ENCODE measurements at regions not wholly inside any gene's neighbourhood (a gene's known extent, or its start where the extent isn't known, plus 50 kb on each side); places are given as distances from the start of the nearest gene placed in this dataset.

GRCh38 chr5:13331585-13331984 is 612.9 kb downstream of the DNAH5 start:
- H2BK12ac ChIP-seq (ENCODE audit: insufficient read length, low read depth, low read length) = no peak overlapping the region
- no peak overlapping the region for H3K4me2 ChIP-seq (ENCODE audit: insufficient read depth, insufficient read length, low read length)
- no peak overlapping the region for H2BK5ac ChIP-seq (ENCODE audit: insufficient read length, low read length)
- no peaks in the 10 kb centered on the region for H4K20me1 ChIP-seq (ENCODE audit: control insufficient read depth, insufficient read depth, insufficient read length)
- no peak overlapping the region for H2BK20ac ChIP-seq (ENCODE audit: low read depth, low read length, poor library complexity, severe bottlenecking)
- no peak overlapping the region for H4K8ac ChIP-seq (replicated peaks; ENCODE audit: insufficient read length, low read depth, low read length)
- H2BK120ac ChIP-seq (ENCODE audit: low read depth, low read length, poor library complexity, severe bottlenecking) = no peak overlapping the region
- H3K27ac Mint-ChIP-seq = no peak overlapping the region
- H2AFZ ChIP-seq (ENCODE audit: low read length) = no peak overlapping the region
- no peak overlapping the region for H3K56ac ChIP-seq (ENCODE audit: insufficient read length, low read depth, low read length)
- no peak for DNase-seq
- no peaks in the 10 kb centered on the region; a peak in 2 of 5 replicates for H3K9me3 Mint-ChIP-seq
- H3K14ac ChIP-seq (ENCODE audit: insufficient read depth, low read length) = no peak overlapping the region
- H3K79me2 ChIP-seq (ENCODE audit: insufficient read depth, low read length) = no peaks in the 10 kb centered on the region
- no peak overlapping the region for H4K91ac ChIP-seq (ENCODE audit: insufficient read length, low read depth, low read length)
- no peaks in the 10 kb centered on the region for H3K27me3 Mint-ChIP-seq (ENCODE audit: low read depth)
- no peak overlapping the region for H3K23ac ChIP-seq (ENCODE audit: insufficient read length, low read depth, low read length)
- H3K23me2 ChIP-seq (ENCODE audit: insufficient read length, low read depth, low read length, poor library complexity, severe bottlenecking) = no peaks in the 10 kb centered on the region
- H3K4me1 Mint-ChIP-seq = no peaks in the 10 kb centered on the region
- WGBS (ENCODE audit: extremely low coverage, insufficient read length, low lambda C conversion rate) = no CpG with 5 or more reads among the region's 6 CpGs
- H2BK15ac ChIP-seq (ENCODE audit: low read depth, low read length) = no peak overlapping the region
- H3T11ph ChIP-seq (ENCODE audit: low read length) = no peak overlapping the region
- no peak overlapping the region for H2AK5ac ChIP-seq (ENCODE audit: insufficient read length, low read length)
- H3K4ac ChIP-seq (ENCODE audit: low read depth, low read length) = no peak overlapping the region
- H4K5ac ChIP-seq (ENCODE audit: insufficient read length, low read depth, low read length) = no peak overlapping the region
- H3K27ac ChIP-seq (ENCODE audit: insufficient read length, low read depth, low read length) = no peak overlapping the region
- TF ChIP-seq CTCF (conservative IDR thresholded peaks at IDR 0.05) = no peak
- H3K9me3 ChIP-seq (ENCODE audit: control insufficient read depth, low read depth, low read length) = no peaks in the 10 kb centered on the region
- no peak overlapping the region for H3K9ac ChIP-seq (ENCODE audit: extremely low read depth, insufficient read length, low read length)
- no peak overlapping the region for H3K18ac ChIP-seq (ENCODE audit: insufficient read length, low read depth, low read length)
- H3K4me1 ChIP-seq (ENCODE audit: insufficient read depth, low read length) = no peaks in the 10 kb centered on the region
- H3K4me3 Mint-ChIP-seq = no peak overlapping the region
- no peaks in the 10 kb centered on the region for H3K79me1 ChIP-seq (ENCODE audit: insufficient read depth, low read depth, low read length, poor library complexity, severe bottlenecking)
- H3K36me3 Mint-ChIP-seq (ENCODE audit: insufficient read depth in 1 of 3, low read depth in 3 of 3) = no peaks in the 10 kb centered on the region
- H3K27me3 ChIP-seq (ENCODE audit: insufficient read depth, low read length) = no peaks in the 10 kb centered on the region
